ENCODE measurements at regions not wholly inside any gene's neighbourhood (a gene's known extent, or its start where the extent isn't known, plus 50 kb on each side); places are given as distances from the start of the nearest gene placed in this dataset.

GRCh38 chr3:22856811-22857210 is 346.3 kb upstream of the UBE2E2 start:
- Histone ChIP-seq H3K27me3 (ENCODE audit: control insufficient read depth in 1 of 2, insufficient read depth in 2 of 2, low read length in 2 of 2) (no peaks in the 10 kb centered on the region), H3K9me3 (ENCODE audit: low read length) (0 out of 2 replicates have a peak, but pooled peaks cover 4% of the 10 kb centered on the region), H3K4me1 (ENCODE audit: insufficient read depth, low read length) (no peaks in the 10 kb centered on the region), H3K4me3 (replicated peaks in 1 of 3; ENCODE audit: insufficient read depth in 1 of 3, low read depth in 2 of 3, low read length in 3 of 3) (no peak overlapping the region), H4K20me1 (ENCODE audit: insufficient read depth, low read length) (no peaks in the 10 kb centered on the region), H3K9ac (ENCODE audit: insufficient read depth, low read depth, low read length) (no peak overlapping the region), H3K36me3 (replicated peaks in 1 of 2; ENCODE audit: control insufficient read depth in 1 of 2, insufficient read depth in 2 of 2, low read length in 2 of 2) (no peaks in the 10 kb centered on the region), H2AFZ (ENCODE audit: low read length) (no peak overlapping the region), H3K79me2 (ENCODE audit: insufficient read depth, low read length) (no peaks in the 10 kb centered on the region), H3K27ac (ENCODE audit: extremely low read length, insufficient read depth, low read length) (no peak overlapping the region), H3K4me2 (ENCODE audit: low read depth, low read length) (no peak overlapping the region)
- no peak for DNase-seq (ENCODE audit: low spot score)
- in situ Hi-C loops (cut with HindIII; ENCODE audit: extremely low pct_ligation_motif_present, low pct_unique_long_range_greater_than_20kb) (no loop called here), intact Hi-C loops (cut with micrococcal nuclease; ENCODE audit: unreplicated experiment) (no loop called here)
- BruUV-seq (replicated peaks), result no TSS peak
- no peak for ATAC-seq
- FAIRE-seq, result no peak
- POLR2A ChIA-PET, result no interaction called here
- WGBS (ENCODE audit: low lambda C conversion rate), result 30% methylated on average over 3 of the region's 3 CpGs
- no peak for TF ChIP-seq KLF16 (CRISPR knock-in tag; IDR thresholded peaks at IDR 0.05)
- TF ChIP-seq ZNF296 (CRISPR knock-in tag; conservative IDR thresholded peaks at IDR 0.05), result no peak
- TF ChIP-seq, protein P1, sequence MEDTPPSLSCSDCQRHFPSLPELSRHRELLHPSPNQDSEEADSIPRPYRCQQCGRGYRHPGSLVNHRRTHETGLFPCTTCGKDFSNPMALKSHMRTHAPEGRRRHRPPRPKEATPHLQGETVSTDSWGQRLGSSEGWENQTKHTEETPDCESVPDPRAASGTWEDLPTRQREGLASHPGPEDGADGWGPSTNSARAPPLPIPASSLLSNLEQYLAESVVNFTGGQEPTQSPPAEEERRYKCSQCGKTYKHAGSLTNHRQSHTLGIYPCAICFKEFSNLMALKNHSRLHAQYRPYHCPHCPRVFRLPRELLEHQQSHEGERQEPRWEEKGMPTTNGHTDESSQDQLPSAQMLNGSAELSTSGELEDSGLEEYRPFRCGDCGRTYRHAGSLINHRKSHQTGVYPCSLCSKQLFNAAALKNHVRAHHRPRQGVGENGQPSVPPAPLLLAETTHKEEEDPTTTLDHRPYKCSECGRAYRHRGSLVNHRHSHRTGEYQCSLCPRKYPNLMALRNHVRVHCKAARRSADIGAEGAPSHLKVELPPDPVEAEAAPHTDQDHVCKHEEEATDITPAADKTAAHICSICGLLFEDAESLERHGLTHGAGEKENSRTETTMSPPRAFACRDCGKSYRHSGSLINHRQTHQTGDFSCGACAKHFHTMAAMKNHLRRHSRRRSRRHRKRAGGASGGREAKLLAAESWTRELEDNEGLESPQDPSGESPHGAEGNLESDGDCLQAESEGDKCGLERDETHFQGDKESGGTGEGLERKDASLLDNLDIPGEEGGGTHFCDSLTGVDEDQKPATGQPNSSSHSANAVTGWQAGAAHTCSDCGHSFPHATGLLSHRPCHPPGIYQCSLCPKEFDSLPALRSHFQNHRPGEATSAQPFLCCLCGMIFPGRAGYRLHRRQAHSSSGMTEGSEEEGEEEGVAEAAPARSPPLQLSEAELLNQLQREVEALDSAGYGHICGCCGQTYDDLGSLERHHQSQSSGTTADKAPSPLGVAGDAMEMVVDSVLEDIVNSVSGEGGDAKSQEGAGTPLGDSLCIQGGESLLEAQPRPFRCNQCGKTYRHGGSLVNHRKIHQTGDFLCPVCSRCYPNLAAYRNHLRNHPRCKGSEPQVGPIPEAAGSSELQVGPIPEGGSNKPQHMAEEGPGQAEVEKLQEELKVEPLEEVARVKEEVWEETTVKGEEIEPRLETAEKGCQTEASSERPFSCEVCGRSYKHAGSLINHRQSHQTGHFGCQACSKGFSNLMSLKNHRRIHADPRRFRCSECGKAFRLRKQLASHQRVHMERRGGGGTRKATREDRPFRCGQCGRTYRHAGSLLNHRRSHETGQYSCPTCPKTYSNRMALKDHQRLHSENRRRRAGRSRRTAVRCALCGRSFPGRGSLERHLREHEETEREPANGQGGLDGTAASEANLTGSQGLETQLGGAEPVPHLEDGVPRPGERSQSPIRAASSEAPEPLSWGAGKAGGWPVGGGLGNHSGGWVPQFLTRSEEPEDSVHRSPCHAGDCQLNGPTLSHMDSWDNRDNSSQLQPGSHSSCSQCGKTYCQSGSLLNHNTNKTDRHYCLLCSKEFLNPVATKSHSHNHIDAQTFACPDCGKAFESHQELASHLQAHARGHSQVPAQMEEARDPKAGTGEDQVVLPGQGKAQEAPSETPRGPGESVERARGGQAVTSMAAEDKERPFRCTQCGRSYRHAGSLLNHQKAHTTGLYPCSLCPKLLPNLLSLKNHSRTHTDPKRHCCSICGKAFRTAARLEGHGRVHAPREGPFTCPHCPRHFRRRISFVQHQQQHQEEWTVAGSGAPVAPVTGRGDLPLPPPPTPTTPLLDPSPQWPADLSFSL (CRISPR knock-in tag; IDR thresholded peaks at IDR 0.05), result no peak
- TF ChIP-seq ZNF276 (CRISPR knock-in tag; IDR thresholded peaks at IDR 0.05; ENCODE audit: low read depth), result no peak
- TF ChIP-seq ZNF550 (CRISPR knock-in tag; IDR thresholded peaks at IDR 0.05; ENCODE audit: borderline replicate concordance), result no peak
- TF ChIP-seq, protein P2, sequence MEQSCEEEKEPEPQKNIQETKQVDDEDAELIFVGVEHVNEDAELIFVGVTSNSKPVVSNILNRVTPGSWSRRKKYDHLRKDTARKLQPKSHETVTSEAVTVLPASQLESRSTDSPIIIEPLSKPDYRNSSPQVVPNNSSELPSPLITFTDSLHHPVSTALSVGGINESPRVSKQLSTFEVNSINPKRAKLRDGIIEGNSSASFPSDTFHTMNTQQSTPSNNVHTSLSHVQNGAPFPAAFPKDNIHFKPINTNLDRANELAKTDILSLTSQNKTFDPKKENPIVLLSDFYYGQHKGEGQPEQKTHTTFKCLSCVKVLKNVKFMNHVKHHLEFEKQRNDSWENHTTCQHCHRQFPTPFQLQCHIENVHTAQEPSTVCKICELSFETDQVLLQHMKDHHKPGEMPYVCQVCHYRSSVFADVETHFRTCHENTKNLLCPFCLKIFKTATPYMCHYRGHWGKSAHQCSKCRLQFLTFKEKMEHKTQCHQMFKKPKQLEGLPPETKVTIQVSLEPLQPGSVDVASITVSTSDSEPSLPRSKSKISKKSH (CRISPR knock-in tag; IDR thresholded peaks at IDR 0.05; ENCODE audit: borderline replicate concordance), result no peak
- TF ChIP-seq IRF2 (CRISPR knock-in tag; IDR thresholded peaks at IDR 0.05), result no peak
- TF ChIP-seq ZFP37 (CRISPR knock-in tag; IDR thresholded peaks at IDR 0.05; ENCODE audit: borderline replicate concordance), result no peak
- CTCF ChIA-PET (ENCODE audit: low intra/inter-chr PET ratio, low total read pairs), result no interaction called here

Measured in HepG2 (cell line).